ENCODE measurements at regions not wholly inside any gene's neighbourhood (a gene's known extent, or its start where the extent isn't known, plus 50 kb on each side); places are given as distances from the start of the nearest gene placed in this dataset.
A peak's percentile ranks its signal among the peaks of the same experiment; 100 is the strongest.
"Not testable (repeated sequence)": the region's sequence is repeated elsewhere in the genome, so short reads cannot be mapped to it uniquely, and the experiment has no call there.

GRCh38 chr1:119191325-119191724 lies 50.9 kb upstream of the WARS2 start:
- DNase-seq = no peak

- DNase-seq = peak in 2 of 3 donors; percentile 6 to 26
These were observed 63.9 kb upstream of the WARS2 start for GRCh38 chr1:119204197-119204960.

DNA sequence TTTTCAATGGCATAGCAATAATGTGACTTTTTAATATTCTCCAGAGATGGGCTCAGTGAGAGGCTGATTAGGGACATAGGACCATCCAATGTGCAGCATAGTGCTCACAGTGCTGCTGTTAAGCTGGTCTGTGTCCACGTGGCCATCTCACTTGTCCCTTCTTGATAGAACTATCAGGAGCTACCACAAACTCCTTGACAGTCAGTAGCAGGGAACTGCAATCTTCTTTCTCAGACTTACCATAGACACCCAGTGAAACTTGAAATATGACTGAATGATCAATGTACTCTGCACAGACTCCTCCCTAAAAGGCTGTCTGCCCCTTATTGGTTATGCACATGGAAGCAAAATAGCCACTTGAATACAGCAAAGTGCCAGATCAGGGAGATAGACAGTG lies 64.5 kb upstream of the WARS2 start:
- DNase-seq = no peak

DNA sequence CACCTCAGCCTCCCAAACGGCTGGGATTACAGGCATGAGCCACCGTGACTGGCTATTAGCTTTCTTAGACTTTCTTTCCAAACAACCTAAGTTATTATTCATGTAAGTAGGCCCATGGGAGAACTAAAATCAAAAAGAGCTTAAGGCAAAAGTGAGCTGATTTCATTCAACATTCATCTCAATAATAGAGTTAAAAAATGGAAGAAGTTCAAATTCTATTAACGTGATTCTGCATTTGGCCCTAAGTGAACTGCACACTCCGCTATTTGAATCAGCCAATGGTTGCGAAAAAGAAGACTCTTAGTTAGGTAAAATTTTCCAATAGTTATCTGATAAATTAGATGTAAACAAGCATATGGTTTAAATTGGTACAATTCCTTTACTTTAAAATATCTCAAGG lies 68.6 kb upstream of the WARS2 start:
- DNase-seq = peak; percentile 3 to 45 (median 23)

DNA sequence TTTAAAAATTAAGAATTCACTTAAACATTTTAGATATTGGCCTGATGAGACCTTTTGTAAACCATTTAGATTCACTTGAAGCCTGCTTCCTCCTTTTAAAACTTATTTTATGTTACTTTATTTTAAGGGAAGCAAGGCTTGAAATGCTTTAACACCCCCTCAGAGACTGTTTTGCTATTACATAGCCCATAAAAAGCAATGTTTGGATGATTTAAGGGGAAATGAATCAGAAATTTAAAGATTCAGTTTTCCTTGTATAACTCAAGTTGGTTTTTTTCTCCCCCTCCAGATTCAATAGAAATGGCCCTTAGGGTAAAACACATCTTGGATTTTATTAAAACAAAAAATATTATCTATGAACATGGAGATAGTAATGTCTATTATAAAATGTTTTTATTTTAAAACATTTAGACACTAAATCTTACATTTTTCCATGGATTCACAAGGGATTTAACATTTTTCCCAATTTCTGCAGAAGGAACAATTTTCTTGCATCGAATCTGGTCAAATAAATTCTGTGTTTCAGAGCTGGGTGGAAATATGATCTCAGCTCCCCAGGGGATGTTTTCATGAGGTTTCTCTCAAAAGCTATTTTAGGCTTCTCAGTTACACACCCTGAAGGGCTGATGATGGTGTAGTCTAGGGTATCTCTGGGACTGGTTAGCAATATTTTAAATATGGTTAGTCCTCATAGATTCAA lies 69.3 kb upstream of the WARS2 start:
- DNase-seq = peak; percentile 16 to 77 (median 55)

DNA sequence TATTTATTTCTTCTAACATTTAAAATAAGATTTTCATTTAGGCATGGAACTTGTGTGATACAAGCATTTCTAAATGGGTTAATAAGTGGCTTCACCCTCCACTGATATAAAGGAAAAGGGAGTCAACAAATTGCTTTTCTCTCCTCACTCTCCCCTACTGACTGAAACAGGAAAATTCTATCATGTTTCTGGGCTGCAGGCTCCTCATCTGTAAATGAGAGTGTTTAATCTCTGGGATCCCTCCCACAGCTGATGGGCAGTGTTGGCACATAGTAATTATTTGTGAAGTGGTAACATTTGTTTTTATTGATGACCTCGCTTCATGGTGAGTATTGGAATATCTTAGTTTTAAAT lies 69.8 kb upstream of the WARS2 start:
- no peak for DNase-seq

DNA sequence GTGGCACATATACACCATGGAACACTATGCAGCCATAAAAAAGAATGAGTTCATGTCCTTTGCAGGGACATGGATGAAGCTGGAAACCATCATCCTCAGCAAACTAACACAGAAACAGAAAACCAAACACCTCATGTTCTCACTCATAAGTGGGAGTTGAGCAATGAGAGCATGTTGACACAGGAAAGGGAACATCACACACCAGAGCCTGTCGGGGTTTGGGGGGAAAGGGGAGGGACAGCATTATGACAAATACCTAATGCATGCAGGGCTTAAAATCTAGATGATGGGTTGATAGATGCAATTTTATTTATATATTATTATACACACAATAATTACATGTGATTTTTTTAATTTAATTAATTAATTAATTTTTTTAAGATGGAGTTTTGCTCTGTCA lies 72.8 kb upstream of the WARS2 start:
- not testable (repeated sequence) for DNase-seq

- not testable (repeated sequence) for DNase-seq
These were observed 74.5 kb upstream of the WARS2 start for GRCh38 chr1:119214961-119215360.

GRCh38 chr1:119217309-119217828 lies 76.9 kb upstream of the WARS2 start:
- no peak for DNase-seq

DNA sequence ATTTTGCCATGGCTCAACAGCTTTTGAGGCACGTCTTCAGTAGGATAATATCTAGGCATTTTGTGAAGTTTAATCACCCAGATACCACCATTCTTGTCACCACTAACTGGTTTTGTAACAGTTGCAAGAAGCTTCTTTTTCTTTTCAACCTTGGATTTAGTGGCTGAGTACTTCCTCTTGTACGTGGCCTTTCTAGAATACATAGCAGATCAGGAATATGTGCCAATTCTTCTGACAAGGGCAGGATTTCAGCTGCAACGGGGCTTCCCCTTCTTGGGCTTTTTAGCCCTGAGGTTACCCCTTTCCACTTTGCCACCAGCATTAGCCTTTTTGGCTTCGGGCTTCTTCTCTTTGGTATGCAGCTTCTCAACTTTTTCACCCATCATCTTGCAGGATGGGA lies 79.3 kb upstream of the WARS2 start:
- no peak for DNase-seq

DNA sequence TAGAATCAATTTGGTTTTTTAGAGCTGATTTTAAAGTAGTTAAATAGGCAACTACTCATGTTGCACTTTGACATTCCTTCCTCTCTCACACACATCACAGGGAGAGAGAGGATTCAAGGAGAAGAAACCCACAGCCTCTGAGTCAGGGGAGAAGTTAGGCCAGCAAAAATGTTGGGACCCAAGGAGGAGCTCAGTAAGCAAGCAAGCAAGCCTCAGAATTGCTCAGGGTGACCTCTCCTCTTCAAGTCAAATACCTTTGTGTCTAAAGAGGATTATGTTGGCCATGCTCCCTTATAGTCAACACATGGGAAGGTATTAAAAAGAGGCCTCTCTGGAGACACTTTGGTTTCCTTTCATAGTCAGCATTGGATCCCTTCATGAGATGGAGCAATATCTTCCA lies 80.5 kb upstream of the WARS2 start:
- DNase-seq = peak in 1 of 3 donors; percentile 50

DNA sequence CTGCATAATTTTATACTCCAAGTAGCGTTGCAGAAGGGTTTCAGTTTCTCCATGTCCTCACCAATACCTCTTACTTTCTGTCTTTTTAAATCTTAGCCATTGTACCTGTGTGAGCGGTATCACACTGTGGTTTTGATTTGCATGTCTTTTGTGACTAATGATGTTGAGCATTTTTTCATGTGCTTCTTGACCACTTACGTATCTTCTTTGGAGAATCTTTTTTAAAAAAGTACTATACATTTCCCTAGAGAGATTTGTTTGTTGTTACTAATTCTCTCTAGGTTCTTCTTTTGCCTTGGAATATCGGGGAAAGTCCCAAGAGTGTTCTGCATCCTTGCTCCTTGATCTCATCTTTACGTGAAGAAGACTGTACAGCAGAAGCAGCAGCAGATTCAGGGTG lies 81.8 kb upstream of the WARS2 start:
- no peak for DNase-seq

DNA sequence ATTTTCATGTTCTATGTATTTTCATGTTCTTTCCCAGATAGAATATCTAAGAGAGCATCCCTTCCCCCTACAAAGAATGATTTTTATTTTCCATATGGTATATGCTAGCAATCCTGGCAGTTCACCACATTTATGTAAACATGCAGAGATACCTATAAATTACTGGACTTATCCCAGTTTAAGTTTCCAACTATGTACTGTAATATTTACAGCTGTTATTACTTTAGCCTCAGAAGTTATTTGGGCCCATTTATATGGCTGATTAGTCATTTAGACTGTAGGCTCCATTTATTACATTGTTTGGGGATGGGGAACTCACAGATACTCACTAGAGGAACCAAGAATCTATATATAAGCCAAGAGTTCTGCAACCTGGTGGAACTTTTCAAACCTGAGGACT lies 84.8 kb upstream of the WARS2 start:
- DNase-seq = peak in 2 of 3 donors; percentile 24 to 81

DNA sequence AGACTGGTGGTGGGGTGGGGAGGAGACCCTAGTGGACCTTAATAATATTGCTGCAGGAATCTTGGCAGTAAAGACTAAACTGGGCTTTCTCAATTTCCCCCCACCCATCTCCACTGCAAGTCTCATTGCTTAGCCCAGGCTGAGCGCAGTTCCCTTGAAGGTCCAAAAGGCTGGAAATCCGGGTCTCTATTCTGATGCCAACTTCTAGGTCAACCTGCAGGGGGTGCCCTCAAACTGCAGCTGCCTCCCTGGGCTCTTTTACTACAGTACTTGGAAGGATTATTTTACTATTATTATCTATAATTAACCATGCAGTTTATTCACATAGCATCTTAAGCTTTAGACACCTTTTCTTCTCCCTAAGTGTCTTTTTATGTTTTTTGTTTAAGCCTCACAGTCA lies 85.4 kb upstream of the WARS2 start:
- DNase-seq = no peak

GRCh38 chr1:119226321-119226720 lies 85.9 kb upstream of the WARS2 start:
- DNase-seq = peak; percentile 53 to 88 (median 66)

DNA sequence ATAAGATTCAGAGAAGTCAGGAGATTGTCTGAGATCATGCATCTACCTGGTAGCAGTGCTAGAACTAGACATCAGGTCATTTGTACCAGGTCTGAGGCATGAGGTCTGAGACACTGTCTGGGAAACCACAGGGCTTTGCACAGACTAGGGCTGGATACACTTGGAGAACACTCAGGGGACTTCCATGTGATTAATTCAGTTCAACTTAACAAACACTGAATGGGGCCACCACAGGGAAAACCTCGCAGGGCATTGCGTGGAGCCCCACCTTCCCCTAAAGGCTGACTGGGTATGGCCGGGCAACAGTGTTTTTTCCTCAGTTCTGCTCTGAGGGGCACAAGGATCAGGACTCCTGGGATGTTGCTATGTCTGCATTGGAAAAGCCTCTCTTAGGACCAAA lies 86.5 kb upstream of the WARS2 start:
- DNase-seq = peak in 1 of 3 donors; percentile 62

GRCh38 chr1:119227456-119227855 lies 87.0 kb upstream of the WARS2 start:
- DNase-seq = peak in 2 of 3 donors; percentile 37 to 72

GRCh38 chr1:119228335-119229080 lies 88.1 kb upstream of the WARS2 start:
- DNase-seq = no peak

DNA sequence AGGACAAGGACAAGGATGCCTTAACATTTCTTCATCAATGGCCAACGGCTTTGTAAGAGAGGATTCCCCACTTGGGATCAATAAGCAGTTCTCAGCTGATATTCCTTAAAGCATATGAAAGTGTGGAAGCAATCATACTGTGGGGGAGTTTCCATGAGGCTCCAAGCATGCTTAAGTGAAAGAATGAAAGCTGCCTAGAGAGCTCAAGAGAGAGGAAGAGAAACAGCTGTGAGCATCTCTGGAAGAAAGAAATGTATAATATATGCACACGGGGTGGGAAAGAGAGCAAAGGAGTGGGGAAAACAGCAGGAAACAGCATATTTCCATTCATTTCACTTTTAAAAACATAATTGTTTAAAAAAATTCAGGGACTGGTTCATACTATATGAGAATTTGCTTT lies 94.7 kb upstream of the WARS2 start:
- DNase-seq = peak in 1 of 3 donors; percentile 18

GRCh38 chr1:119245881-119246280 lies 105.4 kb upstream of the WARS2 start:
- no peak for DNase-seq

DNA sequence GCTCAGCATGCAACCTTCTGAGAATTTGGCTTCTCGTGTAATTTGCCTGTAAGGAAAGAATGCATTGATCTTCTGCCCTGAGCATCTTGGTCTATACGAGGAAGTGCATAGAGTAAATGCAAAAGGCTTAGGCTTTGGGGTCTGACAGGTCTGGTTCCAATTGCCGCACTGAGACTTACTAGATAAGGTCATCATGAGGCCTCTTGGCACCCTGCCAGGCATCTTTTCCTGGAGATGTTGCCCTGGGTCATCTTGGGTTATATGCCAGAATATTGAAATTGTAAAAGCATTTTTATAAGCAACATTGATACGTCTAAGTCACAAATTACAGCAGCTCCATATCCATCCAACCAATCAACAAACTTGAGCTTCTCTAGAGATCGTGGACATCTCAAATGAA lies 108.8 kb upstream of the WARS2 start:
- no peak for DNase-seq

GRCh38 chr1:119250299-119250698 lies 109.8 kb upstream of the WARS2 start:
- DNase-seq = peak in 1 of 3 donors; percentile 12

- no peak for DNase-seq
These were observed 111.3 kb upstream of the WARS2 start for GRCh38 chr1:119251751-119252150.

Measured in muscle of back (tissue), 3 donors.